Mucosa of descending colon (tissue), 3 donors: ENCODE measurements at regions not wholly inside any gene's neighbourhood (a gene's known extent, or its start where the extent isn't known, plus 50 kb on each side); places are given as distances from the start of the nearest gene placed in this dataset.

ENCODE experiments used
- ATAC-seq: fragments of 200-7000 bp; cut with Tn5 transposase; one replicate; pipeline ENCODE4 v1.9.1; 2020; ENCODE audit warnings: mild to moderate bottlenecking, moderate library complexity
- DNase-seq, 3 donors: peaks; one replicate each; pipeline ENCODE4 v3.0.0-alpha.2; 2020
- H3K36me3 ChIP-seq: fragments of 200-600 bp; one replicate; pipeline ENCODE4 v1.8.0; 2021; ENCODE audit warnings: low read depth, mild to moderate bottlenecking
- H3K4me1 ChIP-seq: fragments of 200-600 bp; one replicate; pipeline ENCODE4 v1.8.0; 2021; ENCODE audit warnings: low read depth, mild to moderate bottlenecking
- H3K4me3 ChIP-seq: fragments of 200-600 bp; one replicate; pipeline ENCODE4 v1.8.0; 2021; ENCODE audit warnings: mild to moderate bottlenecking
- H3K9me3 ChIP-seq: fragments of 200-600 bp; one replicate; pipeline ENCODE4 v1.8.0; 2021; ENCODE audit warnings: mild to moderate bottlenecking
- CTCF ChIP-seq: fragments of 200-600 bp; IDR thresholded peaks from one replicate; pipeline ENCODE4 v1.8.0; 2022; ENCODE audit warnings: antibody characterized with exemption, mild to moderate bottlenecking
- intact Hi-C, 2 donors: fragments of 100-400 bp; cut with DNase I in 1 of 2; cut with micrococcal nuclease in 1 of 2; formaldehyde crosslinking; loops; one replicate each; pipeline versions ENCODE4 v1.11.0 to v1.11.1; 2022; cut with DNase I, micrococcal nuclease
- donor health status: DM: no; HTN: no; CAD: no; lungs with moderate emphysema.
- donor health status: DM: no; HTN: no; CAD: no.
- donor health status: DM: no; HTN: yes; CAD: no.

GRCh38 chr12:123040106-123040505 lies 59.6 kb downstream of the ARL6IP4 start:
- TF ChIP-seq CTCF = no peak
- Histone ChIP-seq H3K4me1 (peaks cover 9% of the 10 kb centered on the region), H3K36me3 (no peaks in the 10 kb centered on the region), H3K4me3 (no peak overlapping the region), H3K9me3 (no peaks in the 10 kb centered on the region)
- DNase-seq (no peak), ATAC-seq (no peak)
- intact Hi-C loops = loop anchor here (10.0 kb wide), 2 partner anchors 115 to 195 kb away; partner anchors contain the start of genes MPHOSPH9 (in 1 of the 2), MTRFR (in 1 of the 2) and PITPNM2 (in 1 of the 2)

- Histone ChIP-seq H3K36me3 (no peaks in the 10 kb centered on the region), H3K9me3 (no peaks in the 10 kb centered on the region), H3K4me3 (no peak overlapping the region), H3K4me1 (peaks cover 4% of the 10 kb centered on the region)
- DNase-seq = no peak
- ATAC-seq = no peak
- intact Hi-C loops = no loop called here
- TF ChIP-seq CTCF = no peak
These were observed 58.5 kb downstream of the ARL6IP4 start for GRCh38 chr12:123038966-123039365.

- intact Hi-C loops = no loop called here
- ATAC-seq (no peak), DNase-seq (no peak)
- no peaks in the 10 kb centered on the region for H3K9me3 ChIP-seq
- H3K36me3 ChIP-seq = no peaks in the 10 kb centered on the region
- H3K4me1 ChIP-seq = no peaks in the 10 kb centered on the region
- TF ChIP-seq CTCF = no peak
- H3K4me3 ChIP-seq = no peak overlapping the region
These were observed 58.0 kb downstream of the ARL6IP4 start for GRCh38 chr12:123038486-123038885.

- no peak for TF ChIP-seq CTCF
- intact Hi-C loops = no loop called here
- H3K36me3 ChIP-seq = no peaks in the 10 kb centered on the region
- no peak for ATAC-seq
- no peaks in the 10 kb centered on the region for H3K4me1 ChIP-seq
- no peak overlapping the region for H3K4me3 ChIP-seq
- no peaks in the 10 kb centered on the region for H3K9me3 ChIP-seq
- DNase-seq = no peak
These were observed 57.3 kb downstream of the ARL6IP4 start for GRCh38 chr12:123037791-123038190.

- ATAC-seq (no peak), DNase-seq (no peak)
- intact Hi-C loops = no loop called here
- no peak for TF ChIP-seq CTCF
- H3K9me3 ChIP-seq = no peaks in the 10 kb centered on the region
- no peaks in the 10 kb centered on the region for H3K36me3 ChIP-seq
- H3K4me3 ChIP-seq = no peak overlapping the region
- H3K4me1 ChIP-seq = no peaks in the 10 kb centered on the region
These were observed 56.2 kb downstream of the ARL6IP4 start for GRCh38 chr12:123036466-123037285.
